GM18873 (cell line): ENCODE measurements at regions not wholly inside any gene's neighbourhood (a gene's known extent, or its start where the extent isn't known, plus 50 kb on each side); places are given as distances from the start of the nearest gene placed in this dataset.

Source experiments
- ATAC-seq: cut with Tn5 transposase; IDR thresholded peaks from one replicate; pipeline ENCODE4 v1.9.1; 2021; ENCODE audit warnings: mild to moderate bottlenecking, moderate library complexity, moderate number of reproducible peaks; ENCODE audit not compliant: unreplicated experiment, low FRiP score

GRCh38 chr6:146865756-146866379, 267.1 kb downstream of the ADGB start:
- no peak for ATAC-seq

DNA sequence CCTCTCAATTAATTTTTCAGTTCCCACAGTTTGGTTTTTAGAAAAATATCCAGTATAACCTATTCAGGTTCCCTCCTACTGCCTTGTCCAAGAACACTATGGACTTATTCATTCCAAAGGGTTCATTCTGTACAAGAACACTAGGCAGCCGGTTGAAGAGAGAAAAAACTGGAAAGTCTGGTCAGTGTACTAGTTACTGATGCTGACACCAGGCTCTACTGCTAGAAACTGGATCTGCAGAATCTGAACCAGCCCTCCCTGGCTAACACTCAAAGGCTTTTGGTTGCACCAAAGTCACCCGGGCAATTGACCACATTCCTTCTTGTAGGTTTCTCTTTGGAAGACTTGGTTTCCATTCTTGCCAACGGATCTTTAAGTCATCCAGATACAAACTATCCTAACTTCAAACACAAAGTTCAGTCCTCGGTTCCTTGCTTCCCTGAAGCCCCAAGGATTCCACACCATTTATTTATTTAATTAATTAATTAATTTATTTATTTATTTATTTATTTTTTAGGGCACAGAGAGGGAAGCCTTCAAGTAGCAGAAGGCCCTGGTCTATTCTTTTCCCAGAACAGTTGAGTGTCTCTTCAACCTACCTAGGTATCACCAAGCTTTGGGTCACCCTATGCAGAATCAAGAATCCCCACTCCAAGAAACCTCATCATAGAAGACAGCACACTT, 268.1 kb downstream of the ADGB start:
- ATAC-seq, result no peak

- no peak for ATAC-seq
Observed at GRCh38 chr6:146868671-146869209, 270.0 kb downstream of the ADGB start.

DNA sequence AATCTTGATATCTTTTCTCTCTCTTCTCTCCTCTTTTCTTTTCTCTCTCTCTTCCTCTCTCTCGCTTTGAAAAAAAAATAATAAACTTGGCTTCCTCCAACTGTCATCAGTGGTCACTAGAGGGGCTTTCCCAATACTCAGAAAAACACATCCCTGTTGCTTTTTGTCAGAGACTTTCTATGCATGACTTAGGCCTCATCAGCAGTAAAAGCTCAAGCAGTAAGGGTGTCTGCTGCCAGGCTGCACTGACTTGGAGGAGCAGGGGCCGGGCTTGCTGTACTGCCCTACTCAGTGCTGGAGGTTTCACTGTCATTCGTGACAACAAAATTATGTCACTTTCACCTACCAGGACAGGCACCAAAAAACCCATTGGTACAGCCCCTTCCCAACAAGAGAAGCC, 272.0 kb downstream of the ADGB start:
- peak; percentile 87 for ATAC-seq

GRCh38 chr6:146871611-146872425, 273.0 kb downstream of the ADGB start:
- no peak for ATAC-seq

DNA sequence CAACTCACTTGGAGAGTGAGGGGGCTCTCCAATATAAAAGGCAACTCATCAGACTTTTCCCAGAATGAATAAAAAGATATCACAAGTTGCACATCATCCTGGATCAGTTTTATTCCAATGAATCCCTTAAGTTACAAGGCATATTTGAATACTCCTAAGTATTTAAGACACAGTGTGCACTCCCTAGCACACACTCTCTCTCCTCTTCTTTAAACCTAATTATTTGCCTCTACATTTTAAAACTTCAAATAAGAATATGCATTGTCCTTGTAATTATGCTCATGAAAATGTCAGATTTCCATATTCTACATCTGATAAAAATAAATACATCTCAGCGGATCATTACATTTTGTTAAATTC, 273.6 kb downstream of the ADGB start:
- no peak for ATAC-seq

- no peak for ATAC-seq
Observed at GRCh38 chr6:146874278-146875018, 275.7 kb downstream of the ADGB start.

- ATAC-seq, result no peak
Observed at GRCh38 chr6:146875927-146876270, 277.1 kb downstream of the ADGB start.

- no peak for ATAC-seq
Observed at GRCh38 chr6:146876271-146877151, 277.7 kb downstream of the ADGB start.

DNA sequence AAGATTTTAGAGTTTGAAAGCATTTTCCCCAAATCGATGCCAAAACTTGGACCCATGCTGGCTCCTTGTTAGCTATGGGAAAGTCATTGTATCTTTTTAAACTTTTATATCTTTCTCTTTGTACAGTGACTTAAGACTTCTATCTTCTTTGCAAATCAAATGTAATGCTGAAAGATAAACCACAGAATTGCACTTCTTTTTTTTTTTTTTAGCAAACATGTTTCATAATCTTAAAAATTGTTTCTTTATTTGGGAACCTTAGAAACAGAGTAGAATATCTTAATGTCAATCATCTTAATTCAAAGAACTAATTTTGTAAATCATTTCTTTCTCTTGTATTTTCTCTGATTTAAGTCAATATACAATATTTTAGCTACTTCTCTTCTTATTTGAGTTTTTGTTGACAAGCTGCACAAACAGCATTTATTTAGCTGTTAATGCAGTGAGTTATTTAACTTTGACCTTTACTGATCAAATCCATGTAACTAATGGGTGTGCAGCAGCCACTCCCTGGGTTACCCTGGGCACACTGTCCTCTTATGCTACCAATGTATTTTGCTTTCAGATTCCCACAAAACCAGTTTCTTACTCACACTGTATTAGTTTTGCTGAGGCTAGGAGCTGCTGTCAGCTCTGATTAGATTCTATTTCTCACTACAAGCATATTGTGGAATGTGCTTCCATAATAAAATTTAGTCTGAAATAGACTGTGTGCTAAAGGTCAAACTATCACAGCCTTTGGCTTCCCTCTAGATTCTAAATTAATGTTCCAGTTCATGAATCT, 279.6 kb downstream of the ADGB start:
- no peak for ATAC-seq

DNA sequence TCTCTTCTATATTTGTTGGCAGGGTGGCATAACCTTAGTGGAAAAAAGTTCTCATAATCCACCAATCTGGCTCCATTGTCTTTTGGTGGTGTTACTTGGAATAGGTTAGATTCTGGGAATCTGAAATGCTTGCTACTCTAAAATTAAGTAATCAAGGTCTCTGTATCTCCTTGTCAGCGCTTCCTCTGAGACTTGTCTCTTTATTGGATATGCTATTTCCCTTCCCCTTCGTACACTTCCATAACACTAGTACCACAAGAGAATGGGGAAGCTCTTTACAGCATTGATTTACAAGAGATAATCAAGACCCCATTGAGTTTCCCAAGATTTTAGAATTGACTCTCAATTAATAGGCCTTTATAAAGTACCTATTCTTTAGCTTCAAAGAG, 280.2 kb downstream of the ADGB start:
- ATAC-seq, result no peak

GRCh38 chr6:146879406-146880117, 280.8 kb downstream of the ADGB start:
- ATAC-seq, result no peak

DNA sequence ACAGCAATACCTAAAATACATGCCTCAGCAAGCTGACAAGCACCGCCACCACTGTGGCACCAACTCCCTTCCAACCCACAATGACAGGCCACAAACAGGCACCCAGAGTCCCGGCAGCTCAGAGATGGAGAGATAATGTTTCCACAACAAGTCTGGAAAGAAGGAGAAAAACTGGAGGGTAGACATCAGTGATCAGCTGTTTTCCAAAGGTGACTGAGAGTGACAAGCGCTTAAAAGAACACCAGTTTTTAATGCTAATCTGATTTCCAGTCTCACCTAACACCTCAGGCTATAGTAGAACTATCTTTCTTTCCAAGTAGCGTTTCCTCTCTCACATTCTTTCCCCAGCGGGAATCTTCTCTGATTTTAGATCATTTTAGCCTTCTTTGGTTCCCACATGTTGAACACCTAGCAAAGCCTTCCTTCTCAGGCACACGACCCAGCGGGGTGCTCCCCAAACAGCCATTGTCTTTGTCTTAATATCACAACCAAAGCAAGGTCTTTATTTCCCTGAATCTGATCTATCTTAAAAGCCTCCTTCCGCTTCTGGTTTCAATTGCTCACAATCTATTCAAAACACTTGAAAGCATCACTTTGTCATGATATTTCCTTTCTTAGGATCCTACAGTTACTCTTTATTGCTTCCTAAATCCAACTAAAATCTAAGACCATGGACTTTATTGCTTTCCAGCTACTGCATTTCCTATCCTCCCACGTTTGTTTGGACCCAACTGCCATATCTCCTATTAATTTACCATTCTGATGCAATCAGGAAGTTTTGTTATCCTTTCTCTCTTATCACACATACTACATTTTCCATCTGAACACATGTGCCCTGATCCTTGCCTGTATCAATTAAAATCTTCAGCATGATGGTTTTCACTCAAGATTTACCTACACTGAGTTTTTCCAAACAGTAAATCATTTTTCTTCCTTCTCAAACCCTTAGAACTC, 282.7 kb downstream of the ADGB start:
- no peak for ATAC-seq

DNA sequence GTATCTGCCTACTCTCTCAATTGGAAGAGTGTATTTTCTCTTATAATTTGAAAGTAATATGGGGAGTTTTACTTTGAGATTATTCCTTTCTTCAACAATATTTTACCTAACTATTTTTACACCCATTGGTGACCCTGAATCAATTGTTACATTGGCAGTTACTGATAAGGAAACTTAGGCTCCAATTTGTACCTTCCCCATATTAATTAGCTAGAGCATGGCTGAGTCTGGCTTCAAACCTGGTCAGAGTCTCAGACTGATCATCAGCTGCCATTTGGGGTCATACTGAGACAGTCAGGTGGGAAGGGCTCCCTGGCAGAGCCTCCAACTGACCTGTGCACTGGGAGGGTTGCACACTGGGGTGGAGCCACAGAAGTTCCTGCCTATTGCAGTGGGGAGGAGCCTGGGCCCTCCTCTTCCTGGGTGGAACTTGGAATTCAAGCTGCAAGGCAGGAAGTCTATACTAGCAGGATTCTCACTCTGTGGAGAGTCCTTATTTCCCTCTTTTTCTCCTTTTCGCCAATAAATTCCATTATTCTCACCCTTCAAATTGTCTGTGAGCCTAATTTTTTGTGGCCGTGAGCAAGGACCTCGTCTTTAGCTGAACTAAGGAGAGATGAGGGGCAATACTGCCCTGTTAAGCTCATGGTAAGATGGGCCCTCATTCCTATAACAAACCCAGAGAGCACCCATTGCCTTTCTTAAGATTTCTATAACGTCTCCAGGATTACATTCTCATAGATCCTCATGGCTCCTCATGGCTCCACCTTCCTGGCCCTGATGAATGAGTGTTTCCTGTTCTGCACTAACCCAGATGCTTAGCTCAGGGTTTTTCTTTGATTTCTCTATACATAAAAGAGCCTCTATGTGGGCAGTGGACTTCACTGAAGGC, 285.1 kb downstream of the ADGB start:
- no peak for ATAC-seq

DNA sequence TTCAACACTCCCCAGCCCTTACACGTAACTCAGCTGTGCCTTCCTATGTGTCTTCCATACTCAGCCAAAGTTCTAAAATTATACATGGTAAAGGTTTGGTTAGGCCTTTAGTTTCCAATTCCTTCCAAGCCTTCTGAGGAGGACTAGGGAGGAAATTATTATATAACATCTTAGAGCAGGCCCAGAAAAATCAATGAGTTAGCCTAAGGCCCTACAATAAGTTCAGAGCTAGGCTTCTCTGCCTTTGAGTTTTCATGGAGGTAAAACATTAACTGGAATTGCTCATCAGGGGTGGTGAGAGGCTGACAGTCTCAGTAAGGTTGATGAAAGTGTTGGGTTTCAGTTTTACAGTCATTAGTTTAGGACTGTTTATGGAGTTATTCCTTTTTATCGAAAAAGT, 286.0 kb downstream of the ADGB start:
- ATAC-seq, result peak; percentile 83

GRCh38 chr6:146885708-146886457, 287.1 kb downstream of the ADGB start:
- ATAC-seq, result no peak
